Heart left ventricle (tissue), 13 donors: ENCODE measurements at regions not wholly inside any gene's neighbourhood (a gene's known extent, or its start where the extent isn't known, plus 50 kb on each side); places are given as distances from the start of the nearest gene placed in this dataset.

Source experiments
- CTCF ChIP-seq, 12 donors: fragments of 200-600 bp; sonication (generic) in 4 of 12; IDR thresholded peaks; one replicate each; pipeline versions ENCODE4 v1.5.0 to v1.8.0; 2018 to 2022; ENCODE audit warnings: antibody characterized with exemption in 12 of 12, mild to moderate bottlenecking in 5 of 12
- POLR2A ChIP-seq, 2 donors: fragments of 450-650 bp; IDR thresholded peaks; one replicate each; pipeline ENCODE4 v1.6.1; 2017; ENCODE audit warnings: antibody characterized with exemption in 2 of 2, mild to moderate bottlenecking in 2 of 2, moderate library complexity in 2 of 2
- donor health status: ischemic (EF 13 %, LVEDD 7.1; RV severe dilation, severe dysfunction).
- donor health status: DM: no; HTN: yes; CAD: no.
- donor health status: DM: no; HTN: no; CAD: no.
- donor health status: ischemic (EF 25% LVEDD 6.9; RV normal size, moderate dysfunction).
- donor health status: ischemic (EF 25% LVEDD 5.7; RV mildly dilated, moderate dysfunction).
- donor health status: ischemic (EF 35%, LVEDD 5.7; RV mildly dilated, moderate dysfunction).
- donor health status: nonischemic (EF 11% LVEDD 7.7; RV severe dilation, severe dysfunction).
- donor health status: DM: yes; HTN: yes; CAD: no.
- donor health status: PGD.
- donor health status: ischemic (EF 29% LVEDD 5.4; RV normal size, mild dysfunction).
- donor health status: nonischemic (EF 23%, LVEDD 6.1; RV moderate dilation, normal function).

GRCh38 chr4:183816077-183816476 lies 89.0 kb upstream of the STOX2 start:
- TF ChIP-seq CTCF (IDR thresholded peaks at IDR 0.05) (no peak), POLR2A (IDR thresholded peaks at IDR 0.05) (no peak)
